HL-60 (cell line): ENCODE measurements at regions not wholly inside any gene's neighbourhood (a gene's known extent, or its start where the extent isn't known, plus 50 kb on each side); places are given as distances from the start of the nearest gene placed in this dataset.

Experiments
- DNase-seq, 2 experiments: peaks; one replicate each; pipeline ENCODE4 v3.0.0-alpha.2; 2010 to 2020; ENCODE audit warnings: low read depth in 1 of 2, low spot score in 1 of 2
- H3K27ac ChIP-seq: fragments of 250-450 bp; sonication (Bioruptor Pico); replicated peaks from 2 replicates; pipeline ENCODE4 v1.5.1; 2020; ENCODE audit warnings: mild to moderate bottlenecking, moderate library complexity
- H3K27me3 ChIP-seq: fragments of 250-450 bp; sonication (Bioruptor Pico); 2 replicates; pipeline ENCODE4 v1.5.1; 2021; ENCODE audit warnings: mild to moderate bottlenecking, moderate library complexity; ENCODE audit not compliant: insufficient read depth, poor library complexity, severe bottlenecking
- H3K4me3 ChIP-seq: replicated peaks from 2 replicates; pipeline ENCODE4 v1.5.1; 2011; ENCODE audit warnings: mild to moderate bottlenecking, control low read depth, low read length; ENCODE audit not compliant: insufficient read depth
- GABPA ChIP-seq: IDR thresholded peaks from 2 replicates; pipeline ENCODE4 v1.6.1; 2012; ENCODE audit warnings: low read depth
- POLR2AphosphoS5 ChIP-seq: IDR thresholded peaks from 2 replicates; pipeline ENCODE4 v1.6.1; 2012; ENCODE audit warnings: low read depth
- SPI1 ChIP-seq: IDR thresholded peaks from 2 replicates; pipeline ENCODE4 v1.6.1; 2012; ENCODE audit warnings: low read depth, mild to moderate bottlenecking, borderline replicate concordance
- TF ChIP-seq, protein P1 (sequence below): IDR thresholded peaks from 2 replicates; pipeline ENCODE4 v1.6.1; 2012; ENCODE audit warnings: low read depth; ENCODE audit not compliant: insufficient replicate concordance
- TF ChIP-seq, protein P2 (sequence below): IDR thresholded peaks from one replicate; pipeline ENCODE4 v1.5.1; 2011; ENCODE audit warnings: low read length, control low read depth, inconsistent platforms; ENCODE audit not compliant: insufficient read depth

DNA sequence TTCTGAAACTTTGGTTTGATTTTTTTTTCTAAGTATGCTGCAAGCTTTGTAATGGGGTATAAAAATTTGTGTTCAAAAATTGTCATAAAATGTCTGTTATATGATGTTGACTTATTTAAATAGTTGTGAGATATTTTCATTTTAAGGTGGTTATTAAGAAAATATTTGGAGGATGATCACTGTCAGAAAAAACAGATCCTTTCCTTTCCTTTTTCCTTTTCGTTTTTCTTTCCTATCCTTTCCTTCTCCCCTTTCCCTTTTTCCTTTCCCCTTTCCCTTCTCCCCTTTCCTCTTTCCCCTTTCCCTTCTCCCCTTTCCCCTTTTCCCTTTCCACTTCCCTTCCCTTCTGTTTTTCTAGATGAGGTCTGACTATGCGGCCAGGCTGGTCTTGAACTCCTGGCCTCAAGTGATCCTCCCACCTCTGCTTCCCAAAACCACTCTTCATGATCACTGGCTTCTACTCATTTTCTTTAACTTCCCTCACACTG, 640.5 kb downstream of the PLCL1 start:
- Histone ChIP-seq H3K4me3 (no peak overlapping the region), H3K27ac (no peak overlapping the region), H3K27me3 (no peaks in the 10 kb centered on the region)
- DNase-seq, result no peak
- TF ChIP-seq, protein P1, sequence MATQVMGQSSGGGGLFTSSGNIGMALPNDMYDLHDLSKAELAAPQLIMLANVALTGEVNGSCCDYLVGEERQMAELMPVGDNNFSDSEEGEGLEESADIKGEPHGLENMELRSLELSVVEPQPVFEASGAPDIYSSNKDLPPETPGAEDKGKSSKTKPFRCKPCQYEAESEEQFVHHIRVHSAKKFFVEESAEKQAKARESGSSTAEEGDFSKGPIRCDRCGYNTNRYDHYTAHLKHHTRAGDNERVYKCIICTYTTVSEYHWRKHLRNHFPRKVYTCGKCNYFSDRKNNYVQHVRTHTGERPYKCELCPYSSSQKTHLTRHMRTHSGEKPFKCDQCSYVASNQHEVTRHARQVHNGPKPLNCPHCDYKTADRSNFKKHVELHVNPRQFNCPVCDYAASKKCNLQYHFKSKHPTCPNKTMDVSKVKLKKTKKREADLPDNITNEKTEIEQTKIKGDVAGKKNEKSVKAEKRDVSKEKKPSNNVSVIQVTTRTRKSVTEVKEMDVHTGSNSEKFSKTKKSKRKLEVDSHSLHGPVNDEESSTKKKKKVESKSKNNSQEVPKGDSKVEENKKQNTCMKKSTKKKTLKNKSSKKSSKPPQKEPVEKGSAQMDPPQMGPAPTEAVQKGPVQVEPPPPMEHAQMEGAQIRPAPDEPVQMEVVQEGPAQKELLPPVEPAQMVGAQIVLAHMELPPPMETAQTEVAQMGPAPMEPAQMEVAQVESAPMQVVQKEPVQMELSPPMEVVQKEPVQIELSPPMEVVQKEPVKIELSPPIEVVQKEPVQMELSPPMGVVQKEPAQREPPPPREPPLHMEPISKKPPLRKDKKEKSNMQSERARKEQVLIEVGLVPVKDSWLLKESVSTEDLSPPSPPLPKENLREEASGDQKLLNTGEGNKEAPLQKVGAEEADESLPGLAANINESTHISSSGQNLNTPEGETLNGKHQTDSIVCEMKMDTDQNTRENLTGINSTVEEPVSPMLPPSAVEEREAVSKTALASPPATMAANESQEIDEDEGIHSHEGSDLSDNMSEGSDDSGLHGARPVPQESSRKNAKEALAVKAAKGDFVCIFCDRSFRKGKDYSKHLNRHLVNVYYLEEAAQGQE, result no peak
- TF ChIP-seq POLR2AphosphoS5 (no peak), GABPA (no peak), SPI1 (no peak)

DNA sequence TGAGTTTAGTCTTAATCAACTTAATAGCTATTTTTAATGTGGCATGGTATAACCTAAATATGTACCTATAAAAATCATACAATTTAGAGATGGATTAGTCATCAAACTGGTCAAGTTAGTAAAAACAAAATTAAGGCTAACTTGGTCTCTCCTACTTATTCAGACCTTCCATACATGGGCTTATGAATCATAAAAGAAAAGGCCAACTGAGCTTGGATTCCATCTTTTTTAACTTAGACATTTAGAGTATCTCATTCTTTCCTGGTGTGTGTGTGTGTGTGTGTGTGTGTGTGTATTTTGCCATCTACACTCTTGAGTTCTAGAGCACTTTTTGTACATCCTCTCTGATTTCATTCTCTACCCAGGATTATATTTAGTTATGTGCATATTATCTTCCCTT, 637.5 kb downstream of the PLCL1 start:
- H3K27me3 ChIP-seq, result no peaks in the 10 kb centered on the region
- H3K4me3 ChIP-seq, result no peak overlapping the region
- TF ChIP-seq POLR2AphosphoS5, result no peak
- TF ChIP-seq, protein P2, sequence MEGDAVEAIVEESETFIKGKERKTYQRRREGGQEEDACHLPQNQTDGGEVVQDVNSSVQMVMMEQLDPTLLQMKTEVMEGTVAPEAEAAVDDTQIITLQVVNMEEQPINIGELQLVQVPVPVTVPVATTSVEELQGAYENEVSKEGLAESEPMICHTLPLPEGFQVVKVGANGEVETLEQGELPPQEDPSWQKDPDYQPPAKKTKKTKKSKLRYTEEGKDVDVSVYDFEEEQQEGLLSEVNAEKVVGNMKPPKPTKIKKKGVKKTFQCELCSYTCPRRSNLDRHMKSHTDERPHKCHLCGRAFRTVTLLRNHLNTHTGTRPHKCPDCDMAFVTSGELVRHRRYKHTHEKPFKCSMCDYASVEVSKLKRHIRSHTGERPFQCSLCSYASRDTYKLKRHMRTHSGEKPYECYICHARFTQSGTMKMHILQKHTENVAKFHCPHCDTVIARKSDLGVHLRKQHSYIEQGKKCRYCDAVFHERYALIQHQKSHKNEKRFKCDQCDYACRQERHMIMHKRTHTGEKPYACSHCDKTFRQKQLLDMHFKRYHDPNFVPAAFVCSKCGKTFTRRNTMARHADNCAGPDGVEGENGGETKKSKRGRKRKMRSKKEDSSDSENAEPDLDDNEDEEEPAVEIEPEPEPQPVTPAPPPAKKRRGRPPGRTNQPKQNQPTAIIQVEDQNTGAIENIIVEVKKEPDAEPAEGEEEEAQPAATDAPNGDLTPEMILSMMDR, result no peak
- TF ChIP-seq, protein P1, result no peak
- TF ChIP-seq SPI1, result no peak
- TF ChIP-seq GABPA, result no peak
- no peak for DNase-seq
- no peak overlapping the region for H3K27ac ChIP-seq

DNA sequence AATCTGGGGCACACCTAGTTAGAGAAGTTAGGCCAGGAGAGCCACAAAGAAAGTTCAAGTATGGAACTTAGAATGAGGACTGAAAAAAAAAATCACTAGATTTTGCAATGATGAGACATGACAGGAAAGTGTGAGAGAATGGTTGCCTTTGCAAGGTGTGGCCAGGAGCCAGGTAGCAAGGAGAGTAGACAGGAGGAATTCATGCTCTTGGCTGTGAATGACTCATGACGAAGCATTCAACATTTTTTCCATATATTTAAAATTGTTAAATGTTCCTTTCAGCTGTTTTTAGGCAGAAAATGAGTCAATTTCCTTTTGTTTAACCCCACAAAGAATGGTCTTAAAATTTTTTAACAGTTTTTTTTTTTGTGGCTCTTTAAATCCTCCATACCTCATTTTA, 636.9 kb downstream of the PLCL1 start:
- Histone ChIP-seq H3K27ac (no peak overlapping the region), H3K27me3 (no peaks in the 10 kb centered on the region), H3K4me3 (no peak overlapping the region)
- no peak for DNase-seq
- TF ChIP-seq, protein P1, result no peak
- TF ChIP-seq, protein P2, result no peak
- TF ChIP-seq GABPA, result no peak
- no peak for TF ChIP-seq POLR2AphosphoS5
- no peak for TF ChIP-seq SPI1

DNA sequence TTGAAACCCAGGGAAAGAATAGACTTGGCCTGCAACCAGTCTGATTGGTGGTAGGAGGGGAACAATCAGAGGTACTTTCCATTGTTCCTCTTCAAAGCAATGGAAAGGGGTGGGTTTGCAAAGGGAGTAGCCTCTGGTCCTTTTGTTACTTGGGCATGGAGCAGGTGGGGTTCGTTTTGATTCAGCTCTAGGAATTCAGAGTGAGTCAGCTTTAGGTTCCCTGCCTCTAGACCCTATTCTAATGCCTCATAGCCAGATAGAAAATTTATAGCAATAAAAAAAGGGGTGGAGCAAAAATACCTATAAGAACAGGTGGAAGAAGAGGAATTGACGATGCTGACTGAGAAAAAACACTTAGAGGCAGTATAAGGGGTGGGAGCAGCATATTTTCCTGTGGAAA, 636.4 kb downstream of the PLCL1 start:
- no peak for DNase-seq
- TF ChIP-seq, protein P2, result no peak
- TF ChIP-seq, protein P1, result no peak
- TF ChIP-seq GABPA (no peak), POLR2AphosphoS5 (no peak), SPI1 (no peak)

More for the DNA sequence above, 636.4 kb downstream of the PLCL1 start:
- Histone ChIP-seq H3K27me3 (no peaks in the 10 kb centered on the region), H3K27ac (no peak overlapping the region), H3K4me3 (no peak overlapping the region)
